ENCODE measurements at regions not wholly inside any gene's neighbourhood (a gene's known extent, or its start where the extent isn't known, plus 50 kb on each side); places are given as distances from the start of the nearest gene placed in this dataset.

DNA sequence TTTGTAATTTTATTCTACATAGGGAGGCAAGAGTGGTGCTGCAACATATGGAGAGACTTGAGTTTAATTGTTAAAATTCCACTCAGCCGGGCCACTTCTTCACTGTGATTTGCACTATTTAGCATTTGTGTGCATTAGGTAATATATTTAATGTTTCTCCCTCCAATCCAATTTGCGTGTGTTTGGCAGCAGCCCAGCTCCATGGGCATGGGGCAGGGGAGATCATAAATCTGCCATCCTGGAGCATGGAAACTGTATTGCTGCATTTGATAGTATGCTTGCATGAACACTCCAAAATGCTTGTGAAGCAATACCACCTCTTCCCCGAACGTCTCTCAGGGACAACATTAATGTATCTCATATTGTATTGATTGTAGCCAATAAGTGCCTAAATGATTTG, 339.1 kb upstream of the RBFOX1 start:
- WGBS, 2 experiments: 82 to 97% methylated on average over 4 of the region's 4 CpGs
- no peaks in the 10 kb centered on the region for H3K4me1 ChIP-seq (ENCODE audit: control insufficient read depth, insufficient read depth, low read length)
- H3K4me3 ChIP-seq (ENCODE audit: insufficient read depth, low read depth, low read length): no peak overlapping the region
- no peak overlapping the region for H3K27ac ChIP-seq (ENCODE audit: insufficient read depth, low read depth, low read length, poor library complexity, severe bottlenecking)
- no peaks in the 10 kb centered on the region for H3K27me3 ChIP-seq (ENCODE audit: control insufficient read depth, insufficient read depth, low read length, poor library complexity, severe bottlenecking)
- no peaks in the 10 kb centered on the region for H3K36me3 ChIP-seq (ENCODE audit: control insufficient read depth, insufficient read depth, low read length)
- no peaks in the 10 kb centered on the region for H3K9me3 ChIP-seq (ENCODE audit: control insufficient read depth, low read length)

- H3K36me3 ChIP-seq (ENCODE audit: control insufficient read depth, insufficient read depth, low read length): no peaks in the 10 kb centered on the region
- no peaks in the 10 kb centered on the region for H3K27me3 ChIP-seq (ENCODE audit: control insufficient read depth, insufficient read depth, low read length, poor library complexity, severe bottlenecking)
- no peaks in the 10 kb centered on the region for H3K4me1 ChIP-seq (ENCODE audit: control insufficient read depth, insufficient read depth, low read length)
- 91 to 93% methylated on average over 10 of the region's 10 CpGs for WGBS, 2 experiments
- H3K4me3 ChIP-seq (ENCODE audit: insufficient read depth, low read depth, low read length): no peak overlapping the region
- no peak overlapping the region for H3K27ac ChIP-seq (ENCODE audit: insufficient read depth, low read depth, low read length, poor library complexity, severe bottlenecking)
- H3K9me3 ChIP-seq (ENCODE audit: control insufficient read depth, low read length): no peaks in the 10 kb centered on the region
Observed at GRCh38 chr16:6988846-6989245, 343.8 kb upstream of the RBFOX1 start.

- Histone ChIP-seq H3K4me1 (ENCODE audit: control insufficient read depth, insufficient read depth, low read length) (no peaks in the 10 kb centered on the region), H3K9me3 (ENCODE audit: control insufficient read depth, low read length) (no peaks in the 10 kb centered on the region)
- 86 to 91% methylated on average over 8 of the region's 8 CpGs for WGBS, 2 experiments
Observed at GRCh38 chr16:6977916-6978315, 354.7 kb upstream of the RBFOX1 start.

GRCh38 chr16:6977291-6977690, 355.4 kb upstream of the RBFOX1 start:
- no peaks in the 10 kb centered on the region for H3K4me1 ChIP-seq (ENCODE audit: control insufficient read depth, insufficient read depth, low read length)
- H3K36me3 ChIP-seq (ENCODE audit: control insufficient read depth, insufficient read depth, low read length): no peaks in the 10 kb centered on the region
- H3K4me3 ChIP-seq (ENCODE audit: insufficient read depth, low read depth, low read length): no peak overlapping the region
- WGBS, 2 experiments: 93 to 94% methylated on average over 7 of the region's 7 CpGs
- no peak overlapping the region for H3K27ac ChIP-seq (ENCODE audit: insufficient read depth, low read depth, low read length, poor library complexity, severe bottlenecking)
- H3K9me3 ChIP-seq (ENCODE audit: control insufficient read depth, low read length): no peaks in the 10 kb centered on the region
- H3K27me3 ChIP-seq (ENCODE audit: control insufficient read depth, insufficient read depth, low read length, poor library complexity, severe bottlenecking): no peaks in the 10 kb centered on the region

More at GRCh38 chr16:6977916-6978315, 354.7 kb upstream of the RBFOX1 start:
- Histone ChIP-seq H3K27ac (ENCODE audit: insufficient read depth, low read depth, low read length, poor library complexity, severe bottlenecking) (no peak overlapping the region), H3K36me3 (ENCODE audit: control insufficient read depth, insufficient read depth, low read length) (no peaks in the 10 kb centered on the region), H3K27me3 (ENCODE audit: control insufficient read depth, insufficient read depth, low read length, poor library complexity, severe bottlenecking) (no peaks in the 10 kb centered on the region), H3K4me3 (ENCODE audit: insufficient read depth, low read depth, low read length) (no peak overlapping the region)

GRCh38 chr16:6976716-6977115, 355.9 kb upstream of the RBFOX1 start:
- no peaks in the 10 kb centered on the region for H3K36me3 ChIP-seq (ENCODE audit: control insufficient read depth, insufficient read depth, low read length)
- H3K9me3 ChIP-seq (ENCODE audit: control insufficient read depth, low read length): no peaks in the 10 kb centered on the region
- no peak overlapping the region for H3K27ac ChIP-seq (ENCODE audit: insufficient read depth, low read depth, low read length, poor library complexity, severe bottlenecking)
- no CpG with 5 or more reads among the region's 1 CpG for WGBS, 2 experiments
- no peaks in the 10 kb centered on the region for H3K4me1 ChIP-seq (ENCODE audit: control insufficient read depth, insufficient read depth, low read length)
- no peaks in the 10 kb centered on the region for H3K27me3 ChIP-seq (ENCODE audit: control insufficient read depth, insufficient read depth, low read length, poor library complexity, severe bottlenecking)
- H3K4me3 ChIP-seq (ENCODE audit: insufficient read depth, low read depth, low read length): no peak overlapping the region

GRCh38 chr16:6970171-6970857, 362.3 kb upstream of the RBFOX1 start:
- Histone ChIP-seq H3K27me3 (ENCODE audit: control insufficient read depth, insufficient read depth, low read length, poor library complexity, severe bottlenecking) (peaks cover 31% of the 10 kb centered on the region), H3K9me3 (ENCODE audit: control insufficient read depth, low read length) (no peaks in the 10 kb centered on the region)
- WGBS, 2 experiments: 90 to 94% methylated on average over 2 of the region's 3 CpGs

DNA sequence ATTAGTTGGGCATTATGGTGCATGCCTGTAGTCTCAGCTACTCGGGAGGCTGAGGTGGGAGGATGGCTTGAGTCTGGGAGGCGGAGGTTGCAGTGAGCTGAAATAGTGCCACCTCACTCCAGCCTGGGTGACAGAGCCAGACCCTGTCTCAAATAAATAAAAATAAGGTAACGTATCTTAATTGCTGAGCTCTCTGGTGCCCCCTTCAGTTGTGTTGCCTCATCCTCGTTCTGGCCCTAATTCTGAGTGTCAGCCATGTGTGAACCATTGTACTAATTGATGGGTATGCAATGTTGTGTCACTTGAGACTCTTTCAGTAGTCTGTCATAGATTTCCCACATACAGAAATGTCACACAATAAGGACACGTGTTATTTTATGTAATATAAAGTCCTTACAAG, 363.1 kb upstream of the RBFOX1 start:
- H3K27ac ChIP-seq (ENCODE audit: insufficient read depth, low read depth, low read length, poor library complexity, severe bottlenecking): no peak overlapping the region
- H3K36me3 ChIP-seq (ENCODE audit: control insufficient read depth, insufficient read depth, low read length): no peaks in the 10 kb centered on the region
- peaks cover 12% of the 10 kb centered on the region for H3K4me1 ChIP-seq (ENCODE audit: control insufficient read depth, insufficient read depth, low read length)
- peaks cover 31% of the 10 kb centered on the region for H3K27me3 ChIP-seq (ENCODE audit: control insufficient read depth, insufficient read depth, low read length, poor library complexity, severe bottlenecking)
- WGBS, 2 experiments: 88% methylated on average over 4 to 5 of the region's 5 CpGs
- no peak overlapping the region for H3K4me3 ChIP-seq (ENCODE audit: insufficient read depth, low read depth, low read length)
- no peaks in the 10 kb centered on the region for H3K9me3 ChIP-seq (ENCODE audit: control insufficient read depth, low read length)

More at GRCh38 chr16:6970171-6970857, 362.3 kb upstream of the RBFOX1 start:
- Histone ChIP-seq H3K4me1 (ENCODE audit: control insufficient read depth, insufficient read depth, low read length) (peaks cover 12% of the 10 kb centered on the region), H3K4me3 (ENCODE audit: insufficient read depth, low read depth, low read length) (no peak overlapping the region), H3K36me3 (ENCODE audit: control insufficient read depth, insufficient read depth, low read length) (no peaks in the 10 kb centered on the region), H3K27ac (ENCODE audit: insufficient read depth, low read depth, low read length, poor library complexity, severe bottlenecking) (no peak overlapping the region)

- Histone ChIP-seq H3K4me3 (ENCODE audit: insufficient read depth, low read depth, low read length) (no peak overlapping the region), H3K27me3 (ENCODE audit: control insufficient read depth, insufficient read depth, low read length, poor library complexity, severe bottlenecking) (peaks cover 35% of the 10 kb centered on the region)
- WGBS, 2 experiments: 23 to 27% methylated on average over 10 of the region's 10 CpGs
Observed at GRCh38 chr16:6967796-6968320, 364.8 kb upstream of the RBFOX1 start.

DNA sequence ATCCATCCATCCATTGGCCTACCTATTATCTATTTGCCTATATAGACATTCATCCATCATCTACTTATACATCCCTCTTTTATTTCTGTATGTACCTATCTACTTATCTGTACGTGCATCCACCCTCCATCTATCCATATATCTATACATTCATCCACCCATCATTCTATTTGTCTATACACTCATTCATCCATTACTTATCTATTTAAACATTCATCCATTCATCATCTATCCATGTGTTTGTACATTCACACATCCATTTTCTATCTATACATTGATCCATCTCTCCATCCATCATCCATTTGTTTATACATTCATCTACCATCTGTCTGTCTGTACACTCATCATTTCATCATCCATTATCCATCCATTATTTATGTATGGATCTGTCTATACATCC, 365.7 kb upstream of the RBFOX1 start:
- 92 to 95% methylated on average over 1 of the region's 1 CpG for WGBS, 2 experiments
- H3K4me3 ChIP-seq (ENCODE audit: insufficient read depth, low read depth, low read length): no peak overlapping the region
- peaks cover 12% of the 10 kb centered on the region for H3K4me1 ChIP-seq (ENCODE audit: control insufficient read depth, insufficient read depth, low read length)
- H3K9me3 ChIP-seq (ENCODE audit: control insufficient read depth, low read length): no peaks in the 10 kb centered on the region
- H3K36me3 ChIP-seq (ENCODE audit: control insufficient read depth, insufficient read depth, low read length): no peaks in the 10 kb centered on the region
- no peak overlapping the region for H3K27ac ChIP-seq (ENCODE audit: insufficient read depth, low read depth, low read length, poor library complexity, severe bottlenecking)
- peaks cover 41% of the 10 kb centered on the region for H3K27me3 ChIP-seq (ENCODE audit: control insufficient read depth, insufficient read depth, low read length, poor library complexity, severe bottlenecking)

More at GRCh38 chr16:6967796-6968320, 364.8 kb upstream of the RBFOX1 start:
- Histone ChIP-seq H3K36me3 (ENCODE audit: control insufficient read depth, insufficient read depth, low read length) (no peaks in the 10 kb centered on the region), H3K9me3 (ENCODE audit: control insufficient read depth, low read length) (no peaks in the 10 kb centered on the region), H3K27ac (ENCODE audit: insufficient read depth, low read depth, low read length, poor library complexity, severe bottlenecking) (no peak overlapping the region), H3K4me1 (ENCODE audit: control insufficient read depth, insufficient read depth, low read length) (peaks cover 12% of the 10 kb centered on the region)

DNA sequence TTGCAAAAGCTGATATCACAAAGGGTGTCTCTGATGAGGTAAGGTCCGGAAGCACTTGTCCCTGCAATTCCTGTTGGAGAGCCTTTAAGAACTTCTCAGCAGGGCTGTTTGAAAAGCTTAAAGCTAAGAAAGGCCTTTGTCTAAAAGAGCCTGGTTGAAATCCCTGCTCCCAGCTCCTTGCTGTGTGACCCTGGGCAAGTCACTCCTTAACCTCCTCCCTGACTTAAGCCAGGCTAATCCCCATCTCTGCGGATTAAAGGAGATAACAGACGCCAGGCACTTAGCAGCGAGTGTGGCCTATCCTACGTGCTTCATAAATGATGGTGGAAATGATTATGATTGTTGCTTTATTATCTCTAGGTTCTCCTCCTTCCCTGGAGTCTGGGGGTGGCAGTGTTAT, 368.0 kb upstream of the RBFOX1 start:
- no peaks in the 10 kb centered on the region for H3K36me3 ChIP-seq (ENCODE audit: control insufficient read depth, insufficient read depth, low read length)
- H3K9me3 ChIP-seq (ENCODE audit: control insufficient read depth, low read length): no peaks in the 10 kb centered on the region
- H3K4me3 ChIP-seq (ENCODE audit: insufficient read depth, low read depth, low read length): no peak overlapping the region
- H3K27me3 ChIP-seq (ENCODE audit: control insufficient read depth, insufficient read depth, low read length, poor library complexity, severe bottlenecking): peaks cover 51% of the 10 kb centered on the region
- WGBS, 2 experiments: 28 to 44% methylated on average over 5 of the region's 5 CpGs
- H3K4me1 ChIP-seq (ENCODE audit: control insufficient read depth, insufficient read depth, low read length): peaks cover 12% of the 10 kb centered on the region
- no peak overlapping the region for H3K27ac ChIP-seq (ENCODE audit: insufficient read depth, low read depth, low read length, poor library complexity, severe bottlenecking)
